NCI-H2227 treated with DMSO at 0.1 percent for 48 hours (cell line): ENCODE measurements at regions not wholly inside any gene's neighbourhood (a gene's known extent, or its start where the extent isn't known, plus 50 kb on each side); places are given as distances from the start of the nearest gene placed in this dataset.

Experiments used
- DNase-seq: peaks from one replicate; lab custom pipeline; 2025; lab: John Stamatoyannopoulos, UW

GRCh38 chr15:95247071-95247984 is 1016.0 kb downstream of the MCTP2 start:
- no peak for DNase-seq

GRCh38 chr15:95249524-95249923 is 1018.2 kb downstream of the MCTP2 start:
- DNase-seq: no peak

GRCh38 chr15:95252404-95252803 is 1021.0 kb downstream of the MCTP2 start:
- no peak for DNase-seq

- no peak for DNase-seq
Observed at GRCh38 chr15:95254263-95254662, 1022.9 kb downstream of the MCTP2 start.

GRCh38 chr15:95259513-95259912 is 1028.2 kb downstream of the MCTP2 start:
- DNase-seq: peak; percentile 7

- DNase-seq: no peak
Observed at GRCh38 chr15:95259965-95260364, 1028.6 kb downstream of the MCTP2 start.

GRCh38 chr15:95260856-95261255 is 1029.5 kb downstream of the MCTP2 start:
- no peak for DNase-seq

- DNase-seq: no peak
Observed at GRCh38 chr15:95261546-95261945, 1030.2 kb downstream of the MCTP2 start.

GRCh38 chr15:95261968-95262367 is 1030.6 kb downstream of the MCTP2 start:
- no peak for DNase-seq

GRCh38 chr15:95262866-95263564 is 1031.7 kb downstream of the MCTP2 start:
- DNase-seq: no peak

- no peak for DNase-seq
Observed at GRCh38 chr15:95263751-95264150, 1032.4 kb downstream of the MCTP2 start.

GRCh38 chr15:95265419-95265997 is 1034.1 kb downstream of the MCTP2 start:
- no peak for DNase-seq

- DNase-seq: no peak
Observed at GRCh38 chr15:95266451-95267061, 1035.2 kb downstream of the MCTP2 start.

GRCh38 chr15:95267481-95267880 is 1036.1 kb downstream of the MCTP2 start:
- DNase-seq: no peak

- DNase-seq: no peak
Observed at GRCh38 chr15:95269242-95270183, 1038.2 kb downstream of the MCTP2 start.

GRCh38 chr15:95274101-95274500 is 1042.7 kb downstream of the MCTP2 start:
- no peak for DNase-seq

GRCh38 chr15:95277266-95277665 is 1045.9 kb downstream of the MCTP2 start:
- DNase-seq: no peak

GRCh38 chr15:95278532-95279245 is 1047.3 kb downstream of the MCTP2 start:
- DNase-seq: no peak

- DNase-seq: no peak
Observed at GRCh38 chr15:95279277-95280019, 1048.1 kb downstream of the MCTP2 start.

- DNase-seq: no peak
Observed at GRCh38 chr15:95280711-95281110, 1049.3 kb downstream of the MCTP2 start.
